Loucy (cell line): ENCODE measurements at regions not wholly inside any gene's neighbourhood (a gene's known extent, or its start where the extent isn't known, plus 50 kb on each side); places are given as distances from the start of the nearest gene placed in this dataset.

Source experiments
- H2AFZ ChIP-seq: fragments of 200-600 bp; sonication (generic); 2 replicates; pipeline ENCODE4 v1.6.0; 2016; ENCODE audit warnings: antibody characterized with exemption, mild to moderate bottlenecking, low read length, moderate library complexity
- H3F3A ChIP-seq: fragments of 200-600 bp; 2 replicates; pipeline ENCODE4 v1.6.0; 2016; ENCODE audit warnings: antibody characterized with exemption, low read depth, mild to moderate bottlenecking
- H3K27me3 ChIP-seq: fragments of 200-600 bp; sonication (generic); 2 replicates; pipeline ENCODE4 v1.6.1; 2014; ENCODE audit warnings: low read length, mild to moderate bottlenecking; ENCODE audit not compliant: insufficient read depth, poor library complexity, severe bottlenecking
- H3K36me3 ChIP-seq: fragments of 200-600 bp; sonication (generic); 2 replicates; pipeline ENCODE4 v1.6.1; 2016; ENCODE audit warnings: low read length; ENCODE audit not compliant: insufficient read depth
- H3K4me1 ChIP-seq: fragments of 200-600 bp; sonication (generic); 2 replicates; pipeline ENCODE4 v1.5.1; 2014; ENCODE audit warnings: low read length, mild to moderate bottlenecking; ENCODE audit not compliant: insufficient read depth, poor library complexity, severe bottlenecking
- H3K4me2 ChIP-seq: fragments of 200-600 bp; sonication (generic); 2 replicates; pipeline ENCODE4 v1.6.0; 2014; ENCODE audit warnings: antibody characterized with exemption, low read length, low read depth, mild to moderate bottlenecking; ENCODE audit not compliant: poor library complexity, severe bottlenecking
- H3K4me3 ChIP-seq: fragments of 200-600 bp; sonication (generic); 2 replicates; pipeline ENCODE4 v1.5.1; 2014; ENCODE audit warnings: low read length, mild to moderate bottlenecking, mixed read lengths; ENCODE audit not compliant: poor library complexity, severe bottlenecking
- H3K79me2 ChIP-seq: fragments of 200-600 bp; sonication (generic); 2 replicates; pipeline ENCODE4 v1.6.1; 2014; ENCODE audit warnings: low read length; ENCODE audit not compliant: insufficient read depth
- H3K9ac ChIP-seq: fragments of 200-600 bp; sonication (generic); 2 replicates; pipeline ENCODE4 v1.6.0; 2014; ENCODE audit warnings: mild to moderate bottlenecking, low read depth, low read length, moderate library complexity; ENCODE audit not compliant: poor library complexity, severe bottlenecking
- H3K9me2 ChIP-seq: fragments of 200-600 bp; sonication (generic); replicated peaks from 2 replicates; pipeline ENCODE4 v1.6.1; 2016; ENCODE audit warnings: low read depth, low read length, mixed read lengths
- H3K9me3 ChIP-seq: fragments of 200-600 bp; sonication (generic); 2 replicates; pipeline ENCODE4 v1.6.1; 2014; ENCODE audit warnings: mild to moderate bottlenecking, antibody characterized with exemption, low read length, low read depth; ENCODE audit not compliant: insufficient read depth
- H4K20me1 ChIP-seq: fragments of 200-600 bp; sonication (generic); 2 replicates; pipeline ENCODE4 v1.6.0; 2014; ENCODE audit warnings: antibody characterized with exemption, low read length, mild to moderate bottlenecking; ENCODE audit not compliant: insufficient read depth, poor library complexity, severe bottlenecking
- CTCF ChIP-seq: fragments of 200-600 bp; sonication (generic); conservative IDR thresholded peaks from 2 replicates; pipeline ENCODE4 v1.5.1; 2014; ENCODE audit warnings: mild to moderate bottlenecking, antibody characterized with exemption, low read length
- EZH2phosphoT487 ChIP-seq: fragments of 200-600 bp; IDR thresholded peaks from 2 replicates; pipeline ENCODE4 v1.6.1; 2018; ENCODE audit warnings: antibody characterized with exemption, mild to moderate bottlenecking, moderate library complexity, borderline replicate concordance

GRCh38 chr14:58809520-58809919 lies 171.8 kb downstream of the DACT1 start:
- Histone ChIP-seq H3K9ac (no peak overlapping the region), H3K4me2 (no peak overlapping the region), H4K20me1 (no peaks in the 10 kb centered on the region), H3F3A (no peaks in the 10 kb centered on the region), H3K9me2 (no peaks in the 10 kb centered on the region), H3K36me3 (no peaks in the 10 kb centered on the region), H3K27me3 (no peaks in the 10 kb centered on the region), H2AFZ (no peak overlapping the region), H3K9me3 (no peaks in the 10 kb centered on the region), H3K4me1 (no peaks in the 10 kb centered on the region), H3K4me3 (no peak overlapping the region), H3K79me2 (no peaks in the 10 kb centered on the region)
- TF ChIP-seq EZH2phosphoT487, result no peak
- no peak for TF ChIP-seq CTCF

GRCh38 chr14:58812050-58812910 lies 174.5 kb downstream of the DACT1 start:
- no peak for TF ChIP-seq CTCF
- TF ChIP-seq EZH2phosphoT487, result no peak
- H3K4me3 ChIP-seq, result no peak overlapping the region

GRCh38 chr14:58813745-58814144 lies 176.0 kb downstream of the DACT1 start:
- Histone ChIP-seq H3K9me3 (no peaks in the 10 kb centered on the region), H3K79me2 (no peaks in the 10 kb centered on the region), H3K4me3 (no peak overlapping the region), H3K4me2 (no peak overlapping the region), H3K36me3 (no peaks in the 10 kb centered on the region), H3K4me1 (no peaks in the 10 kb centered on the region), H3K27me3 (no peaks in the 10 kb centered on the region), H3F3A (no peaks in the 10 kb centered on the region), H2AFZ (no peak overlapping the region), H3K9me2 (no peaks in the 10 kb centered on the region), H4K20me1 (no peaks in the 10 kb centered on the region), H3K9ac (no peak overlapping the region)
- TF ChIP-seq CTCF, result no peak
- no peak for TF ChIP-seq EZH2phosphoT487

More at GRCh38 chr14:58812050-58812910, 174.5 kb downstream of the DACT1 start:
- H3K9me3 ChIP-seq, result no peaks in the 10 kb centered on the region
- no peaks in the 10 kb centered on the region for H4K20me1 ChIP-seq
- no peak overlapping the region for H3K9ac ChIP-seq
- no peaks in the 10 kb centered on the region for H3K27me3 ChIP-seq
- no peaks in the 10 kb centered on the region for H3K79me2 ChIP-seq
- H2AFZ ChIP-seq, result no peak overlapping the region
- H3K36me3 ChIP-seq, result no peaks in the 10 kb centered on the region
- H3K4me2 ChIP-seq, result no peak overlapping the region
- no peaks in the 10 kb centered on the region for H3F3A ChIP-seq
- no peaks in the 10 kb centered on the region for H3K9me2 ChIP-seq
- no peaks in the 10 kb centered on the region for H3K4me1 ChIP-seq
